AG04449 (cell line): ENCODE measurements at regions not wholly inside any gene's neighbourhood (a gene's known extent, or its start where the extent isn't known, plus 50 kb on each side); places are given as distances from the start of the nearest gene placed in this dataset.

ENCODE experiments used
- CTCF ChIA-PET: fragments of 350-600 bp; formaldehyde crosslinking; extraction: SDS; loops from one replicate; lab custom pipeline; 2021; ENCODE audit warnings: antibody characterized with exemption; lab: Yijun Ruan, JAX
- POLR2A ChIA-PET: fragments of 400-600, 350-600 bp; formaldehyde crosslinking; extraction: SDS; loops from one replicate; lab custom pipeline; 2020; ENCODE audit warnings: antibody characterized with exemption, inconsistent platforms; lab: Yijun Ruan, JAX
- DNase-seq: peaks from one replicate; pipeline ENCODE4 v3.0.0-alpha.2; 2010; ENCODE audit warnings: low read depth, low spot score
- H3K4me3 ChIP-seq: 2 replicates; pipeline ENCODE4 v1.5.1; 2011; ENCODE audit warnings: low read depth, mild to moderate bottlenecking, control low read depth, low read length
- CTCF ChIP-seq: IDR thresholded peaks from one replicate; pipeline ENCODE4 v1.5.1; 2011; ENCODE audit warnings: mild to moderate bottlenecking, moderate library complexity, low read length, control low read depth, inconsistent platforms; ENCODE audit not compliant: insufficient read depth; ENCODE audit errors: missing control alignments

- POLR2A ChIA-PET = no interaction called here
- H3K4me3 ChIP-seq = no peak overlapping the region
- CTCF ChIA-PET = no interaction called here
- TF ChIP-seq CTCF = no peak
- no peak for DNase-seq
Measured at GRCh38 chr12:111195316-111195715, 173.6 kb downstream of the PHETA1 start.

- ChIA-PET CTCF (no interaction called here), POLR2A (no interaction called here)
- H3K4me3 ChIP-seq = no peak overlapping the region
- TF ChIP-seq CTCF = no peak
- no peak for DNase-seq
Measured at GRCh38 chr12:111194703-111195051, 174.2 kb downstream of the PHETA1 start.

- DNase-seq = no peak
- ChIA-PET CTCF (no interaction called here), POLR2A (no interaction called here)
- no peak for TF ChIP-seq CTCF
- H3K4me3 ChIP-seq = no peak overlapping the region
Measured at GRCh38 chr12:111193977-111194702, 174.8 kb downstream of the PHETA1 start.

- DNase-seq = no peak
- no peak overlapping the region for H3K4me3 ChIP-seq
- no peak for TF ChIP-seq CTCF
- ChIA-PET CTCF (no interaction called here), POLR2A (no interaction called here)
Measured at GRCh38 chr12:111193496-111193895, 175.4 kb downstream of the PHETA1 start.

- CTCF ChIA-PET = no interaction called here
- H3K4me3 ChIP-seq = no peak overlapping the region
- no peak for DNase-seq
- no peak for TF ChIP-seq CTCF
- POLR2A ChIA-PET = no interaction called here
Measured at GRCh38 chr12:111193067-111193466, 175.8 kb downstream of the PHETA1 start.

- no peak for DNase-seq
- POLR2A ChIA-PET = no interaction called here
- no peak overlapping the region for H3K4me3 ChIP-seq
- TF ChIP-seq CTCF = no peak
- CTCF ChIA-PET = no interaction called here
Measured at GRCh38 chr12:111192647-111193046, 176.2 kb downstream of the PHETA1 start.
